Effector CD4-positive, alpha-beta T cell (primary cell): ENCODE measurements at regions not wholly inside any gene's neighbourhood (a gene's known extent, or its start where the extent isn't known, plus 50 kb on each side); places are given as distances from the start of the nearest gene placed in this dataset.
"Not testable (repeated sequence)": the region's sequence is repeated elsewhere in the genome, so short reads cannot be mapped to it uniquely, and the experiment has no call there.

Source experiments
- DNase-seq: peaks from one replicate; pipeline ENCODE4 v3.0.0-alpha.2; 2020

DNA sequence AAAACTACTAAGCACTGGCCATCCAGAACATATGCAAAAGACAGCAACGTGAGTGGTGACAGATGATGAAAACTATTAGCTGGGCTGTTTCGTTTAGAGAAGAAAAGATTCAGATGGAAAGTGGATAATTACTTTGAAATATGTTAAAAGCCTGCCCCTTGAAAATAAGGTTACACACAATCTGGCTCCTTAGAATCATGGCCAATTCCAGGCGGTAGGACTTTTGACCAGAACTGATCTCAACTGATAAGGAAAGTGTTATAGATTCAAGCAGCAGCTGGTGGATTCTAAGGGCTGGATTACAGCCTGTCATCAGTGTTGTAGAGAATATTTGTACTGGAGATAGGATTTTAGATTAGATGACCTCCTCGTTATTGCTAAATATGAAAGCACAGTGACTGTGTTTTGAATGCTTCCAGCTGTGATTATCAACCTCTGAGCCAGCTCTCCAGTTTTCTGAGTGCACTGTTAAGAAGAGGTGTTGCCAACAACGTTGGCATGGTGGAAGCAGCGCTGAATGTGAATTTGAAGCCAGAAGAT, 75.1 kb downstream of the KBTBD2 start:
- not testable (repeated sequence) for DNase-seq

GRCh38 chr7:32814779-32815178, 76.8 kb downstream of the KBTBD2 start:
- DNase-seq, result not testable (repeated sequence)

DNA sequence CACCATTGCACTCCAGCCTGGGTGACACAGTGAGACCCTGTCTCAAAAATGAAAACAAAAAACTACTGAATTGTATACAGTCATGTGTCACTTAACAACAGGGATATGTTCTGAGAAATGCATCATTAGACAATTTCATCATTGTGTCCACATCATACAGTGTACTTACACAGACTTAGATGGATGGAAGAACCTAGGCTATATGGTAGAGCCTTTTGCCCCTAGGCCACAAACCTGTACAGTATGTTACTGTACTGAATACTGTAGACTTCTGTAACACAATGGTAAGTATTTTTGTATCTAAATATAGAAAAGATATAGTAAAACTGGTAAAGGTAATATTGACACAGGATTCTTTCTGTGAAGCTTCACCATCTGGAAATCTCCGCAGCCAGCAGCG, 81.7 kb downstream of the KBTBD2 start:
- no peak for DNase-seq

DNA sequence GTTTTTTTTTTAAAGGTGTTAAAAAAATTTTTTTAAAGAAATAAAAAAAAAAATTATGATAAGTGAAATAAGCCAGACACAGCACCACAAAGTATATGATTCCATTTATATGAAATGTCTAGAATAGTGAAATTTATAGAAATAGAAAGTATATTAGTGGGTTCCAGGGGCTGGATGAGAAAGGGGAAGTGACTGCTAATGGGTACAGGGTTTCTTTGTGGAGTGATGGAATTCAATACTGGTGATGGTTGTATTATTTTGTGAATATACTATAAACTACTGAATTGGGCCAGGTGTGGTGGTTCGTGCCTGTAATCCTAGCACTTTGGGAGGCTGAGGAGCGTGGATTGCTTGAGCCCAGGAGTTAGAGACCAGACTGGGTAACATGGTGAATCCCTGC, 82.2 kb downstream of the KBTBD2 start:
- no peak for DNase-seq

DNA sequence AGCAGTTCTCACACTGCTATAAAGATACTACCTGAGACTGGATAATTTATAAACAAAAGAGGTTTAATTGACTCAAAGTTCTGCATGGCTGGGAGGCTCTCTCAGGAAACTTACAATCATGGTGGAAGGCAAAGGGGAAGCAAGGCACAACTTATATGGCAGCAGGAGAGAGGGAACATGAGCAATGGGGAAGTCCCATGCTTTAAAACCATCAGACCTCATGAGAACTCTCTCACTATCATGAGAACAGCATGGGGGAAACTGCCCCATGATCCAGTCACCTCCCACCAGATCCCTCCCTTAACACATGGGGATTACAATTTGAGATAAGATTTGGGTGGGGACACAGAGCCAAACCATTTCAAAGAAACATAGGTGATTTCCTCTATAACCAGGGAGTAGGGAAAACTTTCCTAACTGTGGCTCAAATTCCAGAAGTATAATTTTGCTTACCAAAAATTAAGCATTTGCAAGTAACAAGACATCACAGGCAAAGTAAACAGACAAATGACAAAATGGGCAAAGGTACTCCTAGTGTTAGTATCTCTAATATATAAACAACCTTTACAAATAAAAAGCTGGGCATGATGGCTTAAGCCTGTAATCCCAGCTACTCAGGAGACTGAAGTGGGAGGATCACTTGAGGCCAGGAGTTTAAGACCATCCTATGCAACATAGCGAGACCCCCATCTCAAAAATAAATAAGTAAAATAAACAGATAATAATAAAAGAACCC, 88.0 kb downstream of the KBTBD2 start:
- no peak for DNase-seq

DNA sequence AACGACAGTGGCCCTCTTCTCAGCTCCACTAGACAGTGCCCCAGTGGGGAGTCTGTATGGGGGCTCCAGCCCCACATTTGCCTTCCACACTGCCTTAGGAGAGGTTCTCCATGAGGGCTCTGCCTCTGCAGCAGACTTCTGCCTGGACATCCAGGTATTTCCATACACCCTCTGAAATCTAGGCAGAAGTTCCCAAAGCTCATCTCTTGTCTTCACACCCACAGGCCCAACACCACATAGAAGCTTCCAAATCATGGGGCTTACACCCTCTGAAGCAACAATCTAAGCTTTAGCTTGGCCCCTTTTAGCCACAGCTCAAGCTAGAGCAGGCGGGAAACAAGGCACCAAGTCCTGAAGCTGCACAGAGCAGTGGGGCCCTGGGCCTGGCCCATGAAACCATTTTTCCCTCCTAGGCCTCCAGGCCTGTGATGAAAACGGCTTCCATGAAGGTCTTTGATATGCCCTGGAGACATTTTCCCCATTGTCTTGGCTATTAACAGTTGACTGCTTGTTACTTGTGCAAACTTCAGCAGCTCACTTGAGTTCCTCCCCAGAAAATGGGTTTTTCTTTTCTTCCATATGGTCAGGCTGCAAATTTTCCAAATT, 89.2 kb downstream of the KBTBD2 start:
- DNase-seq, result no peak

DNA sequence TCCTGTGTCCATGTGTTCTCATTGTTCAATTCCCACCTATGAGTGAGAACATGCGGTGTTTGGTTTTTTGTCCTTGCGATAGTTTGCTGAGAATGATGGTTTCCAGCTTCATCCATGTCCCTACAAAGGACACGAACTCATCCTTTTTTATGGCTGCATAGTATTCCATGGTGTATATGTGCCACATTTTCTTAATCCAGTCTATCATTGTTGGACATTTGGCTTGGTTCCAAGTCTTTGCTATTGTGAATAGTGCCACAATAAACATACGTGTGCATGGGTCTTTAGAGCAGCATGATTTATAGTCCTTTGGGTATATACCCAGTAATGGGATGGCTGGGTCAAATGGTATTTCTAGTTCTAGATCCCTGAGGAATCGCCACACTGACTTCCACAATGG, 98.5 kb downstream of the KBTBD2 start:
- DNase-seq, result not testable (repeated sequence)

DNA sequence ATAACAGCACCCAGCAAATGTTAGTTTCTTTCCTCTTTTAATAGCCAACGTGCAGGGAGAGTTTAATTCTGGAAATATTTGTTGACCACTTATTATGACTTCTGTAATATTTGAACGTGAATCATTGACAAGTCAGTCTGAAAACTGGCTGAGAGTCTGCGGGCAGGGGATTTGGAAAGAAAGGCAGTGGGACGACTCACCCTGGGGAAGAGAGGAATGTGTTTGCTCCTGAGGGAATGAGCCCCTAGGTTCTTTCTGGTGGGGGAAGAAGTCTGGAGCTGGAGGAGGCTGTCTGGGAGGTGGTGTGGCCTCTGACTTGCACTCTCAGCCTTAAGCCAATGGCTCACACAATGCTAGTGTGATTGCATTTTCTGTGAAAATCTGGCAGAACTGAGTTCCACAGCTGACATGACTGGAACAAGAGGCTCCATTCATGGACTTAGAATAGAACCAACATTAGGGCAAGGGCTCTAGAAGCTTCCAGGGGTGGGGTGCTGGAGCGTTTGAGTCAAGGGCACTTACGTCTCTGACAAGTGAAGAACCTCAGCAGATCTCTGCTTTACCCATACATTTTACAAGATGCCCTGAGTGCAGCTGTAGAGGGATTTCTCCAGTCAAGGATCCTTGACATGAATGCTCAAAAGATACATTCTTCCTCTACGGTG, 100.7 kb downstream of the KBTBD2 start:
- DNase-seq, result not testable (repeated sequence)

- not testable (repeated sequence) for DNase-seq
Observed at GRCh38 chr7:32789266-32789665, 102.3 kb downstream of the KBTBD2 start.

DNA sequence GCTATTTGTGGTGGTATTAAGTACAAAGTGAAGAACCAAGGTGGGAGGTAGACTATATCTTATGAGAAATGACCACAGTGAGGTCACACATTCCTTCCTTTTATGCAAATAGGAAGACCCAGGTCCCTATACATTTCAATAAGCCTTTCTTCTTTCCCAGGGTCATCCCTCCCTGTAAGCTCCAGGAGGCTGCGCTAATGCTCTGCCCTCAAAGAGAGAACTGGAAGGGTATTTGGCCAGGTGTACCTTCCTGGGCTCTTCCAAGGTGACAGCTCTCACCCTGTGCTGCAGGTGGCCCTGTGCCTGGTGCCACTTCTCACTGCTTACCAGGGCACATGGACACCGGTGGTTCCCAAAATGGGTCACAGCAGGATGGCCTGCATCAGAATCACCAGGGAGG, 103.4 kb downstream of the KBTBD2 start:
- not testable (repeated sequence) for DNase-seq

- not testable (repeated sequence) for DNase-seq
Observed at GRCh38 chr7:32785365-32785944, 106.1 kb downstream of the KBTBD2 start.

GRCh38 chr7:32779895-32780294, 111.7 kb downstream of the KBTBD2 start:
- DNase-seq, result not testable (repeated sequence)

GRCh38 chr7:32779167-32779566, 112.4 kb downstream of the KBTBD2 start:
- no peak for DNase-seq

DNA sequence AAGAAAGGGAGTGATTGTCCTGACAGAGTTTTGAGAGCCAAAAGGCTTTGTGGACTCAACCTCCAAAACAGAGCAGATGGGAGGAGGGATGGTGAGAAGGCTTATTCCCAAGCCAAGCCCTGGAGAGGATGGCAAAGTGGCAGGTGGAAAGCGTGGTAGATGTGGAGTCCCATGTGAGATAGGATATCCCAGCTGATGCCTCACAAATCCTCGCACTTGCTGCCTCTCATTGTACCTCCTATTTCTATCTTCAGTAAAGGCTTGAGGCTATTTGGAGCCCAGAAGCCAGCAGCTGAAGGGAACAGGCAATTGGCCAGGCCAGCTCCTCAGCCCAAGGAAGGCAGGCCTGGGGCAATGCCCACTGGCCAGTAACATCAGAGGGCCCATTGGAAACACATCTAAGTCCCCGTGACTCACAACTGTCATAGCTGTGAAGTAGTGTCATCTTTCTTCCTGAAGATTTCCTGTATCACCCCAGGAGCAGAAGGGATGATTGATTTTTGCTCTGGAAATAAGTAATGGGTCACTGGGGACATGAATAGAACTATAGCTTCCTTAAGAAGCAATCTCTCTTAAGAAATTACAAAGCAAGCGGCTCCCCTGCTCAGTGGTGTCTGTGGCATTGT, 114.4 kb downstream of the KBTBD2 start:
- DNase-seq, result not testable (repeated sequence)

DNA sequence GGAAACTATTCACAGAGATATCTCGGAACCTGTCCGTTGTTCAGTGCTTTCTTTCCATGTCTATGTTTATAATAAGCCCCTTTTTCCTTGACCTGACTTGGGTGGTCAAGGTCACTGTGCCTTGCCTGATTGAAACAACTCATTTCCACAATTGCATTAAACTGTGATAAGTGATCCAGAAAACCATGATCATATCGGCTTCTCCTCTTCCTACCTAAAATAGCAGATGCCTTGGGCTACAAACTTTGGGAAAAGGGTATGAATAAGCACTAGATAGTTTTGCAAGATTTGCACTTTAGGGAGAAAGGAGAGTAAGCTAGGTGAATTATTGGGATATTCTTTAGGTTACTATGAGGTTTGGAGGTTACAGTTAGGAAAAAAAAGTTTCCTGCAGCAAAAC, 115.2 kb downstream of the KBTBD2 start:
- DNase-seq, result not testable (repeated sequence)

- DNase-seq, result not testable (repeated sequence)
Observed at GRCh38 chr7:32775809-32776208, 115.8 kb downstream of the KBTBD2 start.

DNA sequence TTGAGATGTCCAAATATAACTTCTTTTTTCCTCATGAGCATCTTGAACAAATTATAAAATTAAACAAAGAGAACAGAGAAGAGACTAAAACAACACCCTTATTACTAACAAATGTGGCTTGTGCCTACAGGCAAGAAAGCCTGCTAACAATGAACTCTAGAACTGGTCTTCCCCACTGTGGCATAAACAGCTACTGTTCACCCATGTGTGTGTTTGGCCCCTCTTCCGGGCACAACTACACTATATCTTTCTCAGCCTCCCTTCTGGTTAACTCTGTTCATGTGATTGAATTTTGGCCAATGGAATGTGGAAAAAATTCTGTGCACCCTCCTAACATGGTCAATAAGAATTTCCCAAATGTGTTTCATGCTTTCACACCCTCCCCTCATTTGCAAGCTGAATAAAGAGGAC, 117.0 kb downstream of the KBTBD2 start:
- no peak for DNase-seq

- not testable (repeated sequence) for DNase-seq
Observed at GRCh38 chr7:32768866-32769510, 122.6 kb downstream of the KBTBD2 start.

GRCh38 chr7:32768338-32768737, 123.2 kb downstream of the KBTBD2 start:
- not testable (repeated sequence) for DNase-seq

- DNase-seq, result not testable (repeated sequence)
Observed at GRCh38 chr7:32765649-32766251, 125.8 kb downstream of the KBTBD2 start.

DNA sequence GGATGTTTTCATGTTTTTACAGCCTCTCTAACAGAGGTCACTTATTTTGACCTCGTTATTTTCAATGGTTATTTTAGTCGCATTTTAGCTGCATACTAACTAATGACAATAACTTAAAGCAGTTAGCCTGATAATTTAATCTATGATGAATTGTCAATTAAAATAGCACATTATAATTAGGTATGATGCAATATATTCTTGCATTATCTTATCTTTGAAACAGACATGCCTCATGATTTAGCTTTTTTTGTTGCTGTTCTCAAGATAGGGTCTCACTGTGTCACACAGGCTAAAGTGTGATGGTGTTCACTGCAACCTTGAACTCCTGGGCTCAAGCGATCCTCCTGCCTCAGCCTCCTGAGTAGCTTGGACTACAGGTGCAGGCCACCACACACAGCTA, 126.4 kb downstream of the KBTBD2 start:
- no peak for DNase-seq

DNA sequence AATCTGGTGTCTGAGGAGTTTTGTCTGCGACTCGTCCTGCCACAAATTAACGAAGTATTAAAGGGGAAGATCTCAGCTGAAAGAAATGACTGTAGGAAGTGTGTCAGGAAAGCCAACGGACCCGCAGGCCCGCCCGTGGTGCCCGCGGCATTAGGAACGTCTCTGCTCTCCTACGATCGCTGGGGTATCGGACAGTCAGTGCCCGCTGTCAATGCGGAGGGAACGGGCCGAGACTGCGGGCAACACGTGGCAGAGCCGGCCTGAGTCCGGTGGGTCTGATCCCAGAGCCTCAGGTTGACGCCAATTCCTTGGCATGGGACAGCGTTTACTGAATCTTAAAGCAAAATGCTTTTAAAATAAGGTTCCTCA, 128.7 kb downstream of the KBTBD2 start:
- DNase-seq, result no peak
